ENCODE measurements at regions not wholly inside any gene's neighbourhood (a gene's known extent, or its start where the extent isn't known, plus 50 kb on each side); places are given as distances from the start of the nearest gene placed in this dataset.
A peak's percentile ranks its signal among the peaks of the same experiment; 100 is the strongest.

DNA sequence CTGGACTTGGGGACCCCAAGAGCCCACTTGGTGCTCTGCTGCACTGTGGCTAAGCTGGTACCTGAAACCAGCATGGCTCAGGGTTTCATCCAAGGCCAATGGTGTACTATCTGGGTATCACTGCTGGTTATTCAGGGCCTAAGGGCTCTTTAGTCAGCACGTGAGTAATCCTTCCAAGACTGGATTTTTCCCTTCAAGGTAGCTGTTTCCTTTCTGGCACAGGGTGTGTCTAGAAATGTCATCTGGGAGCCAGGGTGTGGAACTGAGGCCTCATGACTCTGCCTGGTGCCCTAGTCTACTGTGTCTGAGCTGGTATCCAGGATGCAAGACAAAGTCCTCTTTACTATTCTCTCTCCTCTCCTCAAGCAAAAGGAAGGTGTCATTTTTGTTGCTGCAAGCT lies 99.0 kb upstream of the QRFPR start:
- TF ChIP-seq, protein P1, sequence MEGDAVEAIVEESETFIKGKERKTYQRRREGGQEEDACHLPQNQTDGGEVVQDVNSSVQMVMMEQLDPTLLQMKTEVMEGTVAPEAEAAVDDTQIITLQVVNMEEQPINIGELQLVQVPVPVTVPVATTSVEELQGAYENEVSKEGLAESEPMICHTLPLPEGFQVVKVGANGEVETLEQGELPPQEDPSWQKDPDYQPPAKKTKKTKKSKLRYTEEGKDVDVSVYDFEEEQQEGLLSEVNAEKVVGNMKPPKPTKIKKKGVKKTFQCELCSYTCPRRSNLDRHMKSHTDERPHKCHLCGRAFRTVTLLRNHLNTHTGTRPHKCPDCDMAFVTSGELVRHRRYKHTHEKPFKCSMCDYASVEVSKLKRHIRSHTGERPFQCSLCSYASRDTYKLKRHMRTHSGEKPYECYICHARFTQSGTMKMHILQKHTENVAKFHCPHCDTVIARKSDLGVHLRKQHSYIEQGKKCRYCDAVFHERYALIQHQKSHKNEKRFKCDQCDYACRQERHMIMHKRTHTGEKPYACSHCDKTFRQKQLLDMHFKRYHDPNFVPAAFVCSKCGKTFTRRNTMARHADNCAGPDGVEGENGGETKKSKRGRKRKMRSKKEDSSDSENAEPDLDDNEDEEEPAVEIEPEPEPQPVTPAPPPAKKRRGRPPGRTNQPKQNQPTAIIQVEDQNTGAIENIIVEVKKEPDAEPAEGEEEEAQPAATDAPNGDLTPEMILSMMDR (conservative IDR thresholded peaks at IDR 0.05; ENCODE audit: low read depth, low read length) = no peak
- H3K4me3 ChIP-seq (ENCODE audit: low read length) = no peak overlapping the region
- DNase-seq (ENCODE audit: low read depth) = no peak

DNA sequence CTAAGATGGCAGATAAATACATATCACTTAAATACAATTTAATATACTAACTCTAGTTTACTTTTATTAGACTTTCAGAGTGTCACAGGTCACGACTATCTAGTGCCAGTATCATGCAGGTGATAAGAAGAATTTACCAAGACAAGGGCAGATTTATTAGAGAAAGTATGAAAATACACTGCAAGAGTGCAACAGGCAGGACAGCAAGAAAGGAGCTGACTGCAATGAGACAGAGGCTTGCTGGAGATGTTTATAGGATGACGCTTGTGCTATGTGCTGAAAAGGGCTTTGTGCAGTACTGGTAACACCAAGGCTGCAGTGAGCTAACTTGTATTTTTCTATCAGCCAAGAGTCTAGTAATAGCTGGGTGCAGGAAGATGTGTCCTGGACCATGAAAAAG lies 96.7 kb upstream of the QRFPR start:
- H3K4me3 ChIP-seq (ENCODE audit: low read length) = no peak overlapping the region
- TF ChIP-seq, protein P1 (conservative IDR thresholded peaks at IDR 0.05; ENCODE audit: low read depth, low read length) = no peak
- DNase-seq (ENCODE audit: low read depth) = no peak

DNA sequence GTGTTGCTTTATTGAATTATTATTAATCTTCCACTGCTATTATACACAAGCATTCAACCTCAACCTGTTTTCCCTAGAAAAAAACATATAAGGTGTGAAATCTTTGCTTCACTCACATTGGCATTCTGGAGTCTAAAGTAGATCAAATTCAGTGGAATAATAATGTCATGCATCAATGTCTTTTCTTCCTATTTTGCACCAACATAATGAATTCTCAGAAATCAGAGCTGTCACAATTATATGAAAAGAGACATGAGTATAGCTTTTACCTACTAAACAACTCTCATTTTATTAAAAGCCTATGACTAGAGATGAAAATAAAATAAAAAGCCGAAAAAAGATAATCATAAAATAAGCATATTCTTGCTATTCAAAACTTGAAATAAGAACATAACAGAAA lies 96.3 kb upstream of the QRFPR start:
- no peak overlapping the region for H3K4me3 ChIP-seq (ENCODE audit: low read length)
- TF ChIP-seq, protein P1 (conservative IDR thresholded peaks at IDR 0.05; ENCODE audit: low read depth, low read length) = no peak
- DNase-seq (ENCODE audit: low read depth) = no peak

DNA sequence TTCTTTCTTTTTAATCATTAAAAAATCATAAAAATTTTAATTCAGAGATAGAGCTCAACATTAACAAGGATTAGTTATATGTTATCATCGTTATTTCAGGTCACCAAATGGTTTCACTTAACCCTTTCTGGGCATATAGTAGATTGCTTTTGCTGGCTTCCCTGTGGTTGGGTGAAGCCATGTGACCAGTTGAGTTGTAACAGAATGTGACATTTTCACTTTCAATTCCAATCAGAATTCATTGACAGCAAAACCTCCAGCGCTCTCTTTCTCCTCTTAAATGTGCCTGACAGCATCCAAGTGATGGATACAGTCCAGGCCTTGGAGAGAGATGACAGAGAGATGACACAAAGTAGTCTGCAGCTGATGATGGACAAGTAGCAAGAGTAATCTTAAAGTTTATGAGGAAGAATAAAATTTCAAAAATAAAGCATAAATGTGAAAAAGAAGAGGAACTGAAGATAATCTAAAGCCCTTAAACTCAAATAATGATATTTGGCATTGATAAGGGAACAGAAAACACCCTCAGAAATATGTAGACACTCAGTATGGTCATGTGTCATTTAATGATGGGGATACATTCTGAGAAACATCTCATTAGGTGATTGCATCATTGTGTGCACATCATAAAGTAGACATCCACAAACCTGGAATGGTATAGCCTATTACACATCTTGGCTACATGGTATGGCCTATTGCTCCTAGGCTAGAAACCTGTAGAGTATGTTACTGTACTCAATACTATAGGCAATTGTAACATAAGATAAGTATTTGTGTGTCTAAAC lies 92.3 kb upstream of the QRFPR start:
- TF ChIP-seq, protein P1 (conservative IDR thresholded peaks at IDR 0.05; ENCODE audit: low read depth, low read length) = no peak
- no peak overlapping the region for H3K4me3 ChIP-seq (ENCODE audit: low read length)
- no peak for DNase-seq (ENCODE audit: low read depth)

DNA sequence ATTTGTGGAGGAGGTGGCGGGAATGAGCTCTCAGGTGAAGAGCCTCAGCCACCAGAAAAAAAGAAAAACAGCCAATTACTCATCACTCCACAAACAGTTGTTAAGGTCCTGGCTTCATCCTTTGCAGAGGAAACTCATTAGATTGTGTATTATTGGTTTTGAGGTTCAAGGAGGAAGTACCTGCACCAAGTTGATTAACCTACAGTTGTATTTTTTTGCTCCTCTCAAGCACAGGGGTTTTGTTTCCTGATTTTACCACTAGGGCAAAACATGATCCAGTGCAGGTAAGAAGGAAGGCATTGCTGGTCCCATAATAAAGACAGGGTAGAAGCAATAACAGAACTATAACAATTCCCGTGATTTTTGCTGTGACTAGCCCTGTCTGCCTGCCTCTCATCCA lies 84.0 kb upstream of the QRFPR start:
- no peak for DNase-seq (ENCODE audit: low read depth)
- TF ChIP-seq, protein P1 (conservative IDR thresholded peaks at IDR 0.05; ENCODE audit: low read depth, low read length) = peak; percentile 14

DNA sequence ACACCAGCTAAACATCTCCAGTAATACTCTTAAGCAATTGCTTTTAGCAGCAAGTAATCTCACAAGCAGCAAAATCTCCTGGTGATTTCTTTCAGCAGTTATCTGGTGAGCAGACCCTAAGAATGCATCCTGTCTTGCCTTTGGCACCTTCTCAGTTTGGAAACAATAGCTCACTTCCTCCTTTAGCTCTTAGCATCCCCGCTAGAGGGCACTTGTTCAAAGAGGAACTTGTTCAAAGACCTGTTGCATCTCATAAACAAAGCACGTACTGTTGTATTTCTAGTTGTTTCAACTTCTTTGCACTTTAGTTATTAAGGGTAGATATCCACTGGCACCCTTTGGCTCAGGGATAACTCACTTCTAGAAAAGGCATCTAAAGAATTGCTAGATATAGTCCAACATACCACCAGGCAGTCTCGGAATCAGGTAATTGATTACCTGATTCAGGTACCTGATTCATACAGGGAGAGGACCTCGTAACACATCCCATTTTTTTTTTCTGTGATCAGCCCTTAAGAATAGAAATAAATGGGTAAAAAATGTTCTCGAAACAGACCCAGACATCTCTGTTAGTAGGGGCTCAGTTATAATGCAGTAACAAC lies 81.9 kb upstream of the QRFPR start:
- TF ChIP-seq, protein P1 (conservative IDR thresholded peaks at IDR 0.05; ENCODE audit: low read depth, low read length) = peak; percentile 90
- H3K4me3 ChIP-seq (ENCODE audit: low read length) = no peak overlapping the region
- DNase-seq (ENCODE audit: low read depth) = peak; percentile 26

More for the DNA sequence above, 84.0 kb upstream of the QRFPR start:
- H3K4me3 ChIP-seq (ENCODE audit: low read length) = no peak overlapping the region

DNA sequence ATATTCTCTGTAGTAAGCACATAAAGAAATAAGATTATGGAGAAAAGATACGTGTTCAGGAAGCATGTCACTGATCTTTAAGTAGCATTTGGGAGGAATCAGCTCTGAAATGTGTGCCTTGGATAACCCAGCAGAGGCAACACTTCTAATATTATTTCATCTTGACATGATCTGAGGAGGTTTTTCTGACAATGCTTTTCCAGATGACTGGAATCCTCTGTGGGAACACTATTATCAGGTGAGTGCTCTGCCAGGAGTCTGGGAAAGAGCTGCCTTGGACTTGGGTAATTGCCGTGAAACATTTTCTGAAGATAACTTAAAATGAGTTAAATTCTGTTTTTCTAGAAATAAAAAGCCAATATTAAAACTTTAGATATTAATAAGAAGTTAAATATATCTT lies 78.2 kb upstream of the QRFPR start:
- no peak for DNase-seq (ENCODE audit: low read depth)
- no peak overlapping the region for H3K4me3 ChIP-seq (ENCODE audit: low read length)
- TF ChIP-seq, protein P1 (conservative IDR thresholded peaks at IDR 0.05; ENCODE audit: low read depth, low read length) = no peak

Measured in retinal pigment epithelial cell (primary cell).